CD4-positive, CD25-positive, alpha-beta regulatory T cell (primary cell): ENCODE measurements at regions not wholly inside any gene's neighbourhood (a gene's known extent, or its start where the extent isn't known, plus 50 kb on each side); places are given as distances from the start of the nearest gene placed in this dataset.

Experiments
- ATAC-seq, 2 donors: fragments of 150-1000 bp; cut with Tn5 transposase; one replicate each; pipeline ENCODE4 v1.10.0; 2021; ENCODE audit warnings: low read depth in 2 of 2, moderate number of reproducible peaks in 2 of 2, moderate library complexity in 1 of 2
- DNase-seq, 3 donors: peaks; one replicate each; pipeline versions ENCODE4 v3.0.0 to v3.0.0-alpha.2; 2012 to 2022; ENCODE audit warnings: mixed read lengths in 1 of 3
- H3K27ac ChIP-seq: one replicate; pipeline ENCODE4 v1.7.0; 2013; ENCODE audit warnings: mild to moderate bottlenecking, low read length; ENCODE audit not compliant: insufficient read depth, poor library complexity, severe bottlenecking
- H3K27me3 ChIP-seq: one replicate; pipeline ENCODE4 v1.7.0; 2013; ENCODE audit warnings: low read length; ENCODE audit not compliant: control insufficient read depth, insufficient read depth
- H3K36me3 ChIP-seq: one replicate; pipeline ENCODE4 v1.7.0; 2013; ENCODE audit warnings: mild to moderate bottlenecking, low read length, moderate library complexity; ENCODE audit not compliant: control insufficient read depth, insufficient read depth
- H3K4me1 ChIP-seq: 2 replicates; pipeline ENCODE4 v1.7.0; 2013; ENCODE audit warnings: mild to moderate bottlenecking, low read length; ENCODE audit not compliant: insufficient read depth, control insufficient read depth, poor library complexity, severe bottlenecking
- H3K4me3 ChIP-seq: one replicate; pipeline ENCODE4 v1.7.0; 2013; ENCODE audit warnings: low read depth, mild to moderate bottlenecking, low read length, moderate library complexity
- H3K9me3 ChIP-seq, 2 experiments: 1 replicate in 1 of 2; 2 replicates in 1 of 2; pipeline ENCODE4 v1.7.0; 2013; ENCODE audit warnings: low read length in 2 of 2, mild to moderate bottlenecking in 1 of 2, moderate library complexity in 1 of 2; ENCODE audit not compliant: control insufficient read depth in 2 of 2
- H3K27ac Mint-ChIP-seq, 3 donors: one replicate each; pipeline ENCODE4 v1.8.0; 2020 to 2022; ENCODE audit warnings: mild to moderate bottlenecking in 3 of 3, mixed read lengths in 3 of 3, moderate library complexity in 2 of 3
- H3K27me3 Mint-ChIP-seq: one replicate; pipeline ENCODE4 v1.8.0; 2022; ENCODE audit warnings: mild to moderate bottlenecking, mixed read lengths
- H3K36me3 Mint-ChIP-seq: one replicate; pipeline ENCODE4 v1.8.0; 2020; ENCODE audit warnings: mixed read lengths
- H3K4me1 Mint-ChIP-seq, 4 donors: one replicate each; pipeline ENCODE4 v1.8.0; 2020 to 2022; ENCODE audit warnings: mixed read lengths in 4 of 4, mild to moderate bottlenecking in 1 of 4
- H3K4me3 Mint-ChIP-seq, 4 donors: one replicate each; pipeline ENCODE4 v1.8.0; 2020 to 2022; ENCODE audit warnings: mild to moderate bottlenecking in 4 of 4, mixed read lengths in 4 of 4, moderate library complexity in 3 of 4
- H3K9me3 Mint-ChIP-seq, 7 donors: one replicate each; pipeline ENCODE4 v1.8.0; 2020 to 2022; ENCODE audit warnings: mixed read lengths in 7 of 7, mild to moderate bottlenecking in 3 of 7, moderate library complexity in 2 of 7

- Histone ChIP-seq H3K36me3 (no peaks in the 10 kb centered on the region), H3K4me3 (no peak overlapping the region), H3K27ac (no peak overlapping the region), H3K4me1 (no peaks in the 10 kb centered on the region), H3K27me3 (no peaks in the 10 kb centered on the region), H3K9me3 (peaks cover 0 to 7% of the 10 kb centered on the region in 2 experiments)
- Mint-ChIP-seq H3K36me3 (no peaks in the 10 kb centered on the region), H3K4me3 (no peak overlapping the region), H3K9me3 (peaks cover 0 to 25% (median 10%) of the 10 kb centered on the region in 7 donors), H3K4me1 (no peaks in the 10 kb centered on the region), H3K27me3 (no peaks in the 10 kb centered on the region), H3K27ac (no peak overlapping the region)
- DNase-seq (no peak), ATAC-seq (no peak)
Observed at GRCh38 chr11:22065472-22065871, 127.4 kb upstream of the ANO5 start.

GRCh38 chr11:22069844-22070243, 123.0 kb upstream of the ANO5 start:
- no peaks in the 10 kb centered on the region for H3K27me3 Mint-ChIP-seq
- H3K4me3 ChIP-seq: no peak overlapping the region
- no peaks in the 10 kb centered on the region for H3K27me3 ChIP-seq
- H3K4me1 ChIP-seq: no peaks in the 10 kb centered on the region
- no peaks in the 10 kb centered on the region for H3K36me3 Mint-ChIP-seq
- H3K27ac ChIP-seq: no peak overlapping the region
- H3K36me3 ChIP-seq: no peaks in the 10 kb centered on the region
- no peak overlapping the region for H3K27ac Mint-ChIP-seq
- H3K9me3 Mint-ChIP-seq: peaks cover 0 to 23% (median 10%) of the 10 kb centered on the region in 7 donors
- DNase-seq: no peak
- H3K4me1 Mint-ChIP-seq: no peaks in the 10 kb centered on the region
- peaks cover 0 to 7% of the 10 kb centered on the region in 2 experiments for H3K9me3 ChIP-seq
- no peak for ATAC-seq
- H3K4me3 Mint-ChIP-seq: no peak overlapping the region

- no peak overlapping the region for H3K27ac Mint-ChIP-seq
- Histone ChIP-seq H3K27ac (no peak overlapping the region), H3K27me3 (no peaks in the 10 kb centered on the region), H3K36me3 (no peaks in the 10 kb centered on the region), H3K9me3 (peaks cover 0 to 3% of the 10 kb centered on the region in 2 experiments), H3K4me1 (no peaks in the 10 kb centered on the region), H3K4me3 (no peak overlapping the region)
- H3K4me1 Mint-ChIP-seq: no peaks in the 10 kb centered on the region
- no peak overlapping the region for H3K4me3 Mint-ChIP-seq
- no peak for DNase-seq
- peaks cover 3 to 17% (median 8%) of the 10 kb centered on the region in 7 donors for H3K9me3 Mint-ChIP-seq
- no peaks in the 10 kb centered on the region for H3K36me3 Mint-ChIP-seq
- H3K27me3 Mint-ChIP-seq: no peaks in the 10 kb centered on the region
- no peak for ATAC-seq
Observed at GRCh38 chr11:22076271-22076930, 116.5 kb upstream of the ANO5 start.

GRCh38 chr11:22078063-22078462, 114.8 kb upstream of the ANO5 start:
- Mint-ChIP-seq H3K9me3 (peaks cover 4 to 19% (median 8%) of the 10 kb centered on the region in 7 donors), H3K27me3 (no peaks in the 10 kb centered on the region), H3K4me3 (no peak overlapping the region), H3K36me3 (no peaks in the 10 kb centered on the region), H3K27ac (no peak overlapping the region), H3K4me1 (no peaks in the 10 kb centered on the region)
- Histone ChIP-seq H3K36me3 (no peaks in the 10 kb centered on the region), H3K27me3 (no peaks in the 10 kb centered on the region), H3K9me3 (peaks cover 0 to 3% of the 10 kb centered on the region in 2 experiments), H3K4me1 (no peaks in the 10 kb centered on the region), H3K27ac (no peak overlapping the region), H3K4me3 (no peak overlapping the region)
- ATAC-seq (no peak), DNase-seq (no peak)

- no peak overlapping the region for H3K4me3 Mint-ChIP-seq
- no peak overlapping the region for H3K27ac Mint-ChIP-seq
- H3K9me3 Mint-ChIP-seq: peaks cover 4 to 19% (median 6%) of the 10 kb centered on the region in 7 donors
- Histone ChIP-seq H3K9me3 (peaks cover 0 to 3% of the 10 kb centered on the region in 2 experiments), H3K4me3 (no peak overlapping the region), H3K27ac (no peak overlapping the region), H3K4me1 (no peaks in the 10 kb centered on the region), H3K27me3 (no peaks in the 10 kb centered on the region), H3K36me3 (no peaks in the 10 kb centered on the region)
- no peaks in the 10 kb centered on the region for H3K4me1 Mint-ChIP-seq
- DNase-seq: no peak
- ATAC-seq: no peak
- H3K27me3 Mint-ChIP-seq: no peaks in the 10 kb centered on the region
- H3K36me3 Mint-ChIP-seq: no peaks in the 10 kb centered on the region
Observed at GRCh38 chr11:22079133-22079872, 113.6 kb upstream of the ANO5 start.

GRCh38 chr11:22082178-22082577, 110.7 kb upstream of the ANO5 start:
- DNase-seq: no peak
- Histone ChIP-seq H3K9me3 (peaks cover 3 to 6% of the 10 kb centered on the region in 2 experiments), H3K27ac (no peak overlapping the region), H3K4me1 (no peaks in the 10 kb centered on the region), H3K27me3 (no peaks in the 10 kb centered on the region), H3K4me3 (no peak overlapping the region), H3K36me3 (no peaks in the 10 kb centered on the region)
- no peaks in the 10 kb centered on the region for H3K36me3 Mint-ChIP-seq
- no peak overlapping the region for H3K4me3 Mint-ChIP-seq
- H3K27ac Mint-ChIP-seq: no peak overlapping the region
- H3K9me3 Mint-ChIP-seq: peaks cover 2 to 16% (median 6%) of the 10 kb centered on the region in 7 donors
- H3K27me3 Mint-ChIP-seq: no peaks in the 10 kb centered on the region
- no peak for ATAC-seq
- H3K4me1 Mint-ChIP-seq: no peaks in the 10 kb centered on the region

GRCh38 chr11:22082788-22083187, 110.1 kb upstream of the ANO5 start:
- Histone ChIP-seq H3K9me3 (peaks cover 3 to 6% of the 10 kb centered on the region in 2 experiments), H3K27me3 (no peaks in the 10 kb centered on the region), H3K4me1 (no peaks in the 10 kb centered on the region), H3K4me3 (no peak overlapping the region), H3K36me3 (no peaks in the 10 kb centered on the region), H3K27ac (no peak overlapping the region)
- Mint-ChIP-seq H3K27ac (no peak overlapping the region), H3K4me1 (no peaks in the 10 kb centered on the region), H3K27me3 (no peaks in the 10 kb centered on the region), H3K4me3 (no peak overlapping the region), H3K36me3 (no peaks in the 10 kb centered on the region), H3K9me3 (peaks cover 0 to 16% (median 4%) of the 10 kb centered on the region in 7 donors)
- ATAC-seq (no peak), DNase-seq (no peak)

- H3K4me1 Mint-ChIP-seq: no peaks in the 10 kb centered on the region
- no peak overlapping the region for H3K27ac Mint-ChIP-seq
- H3K27ac ChIP-seq: no peak overlapping the region
- no peak overlapping the region for H3K4me3 ChIP-seq
- no peak for ATAC-seq
- no peaks in the 10 kb centered on the region for H3K36me3 Mint-ChIP-seq
- peaks cover 0 to 19% (median 6%) of the 10 kb centered on the region in 7 donors for H3K9me3 Mint-ChIP-seq
- DNase-seq: no peak
- H3K27me3 Mint-ChIP-seq: no peaks in the 10 kb centered on the region
- H3K4me1 ChIP-seq: no peaks in the 10 kb centered on the region
- H3K4me3 Mint-ChIP-seq: no peak overlapping the region
- no peaks in the 10 kb centered on the region for H3K27me3 ChIP-seq
- peaks cover 3 to 6% of the 10 kb centered on the region in 2 experiments for H3K9me3 ChIP-seq
- no peaks in the 10 kb centered on the region for H3K36me3 ChIP-seq
Observed at GRCh38 chr11:22084056-22084455, 108.8 kb upstream of the ANO5 start.
